Brain pericyte (primary cell): ENCODE measurements at regions not wholly inside any gene's neighbourhood (a gene's known extent, or its start where the extent isn't known, plus 50 kb on each side); places are given as distances from the start of the nearest gene placed in this dataset.
"Not testable (repeated sequence)": the region's sequence is repeated elsewhere in the genome, so short reads cannot be mapped to it uniquely, and the experiment has no call there.

ENCODE experiments used
- DNase-seq: peaks from one replicate; pipeline ENCODE4 v3.0.0-alpha.2; 2012; ENCODE audit warnings: low read depth, low spot score

GRCh38 chr17:70569128-70569527, 399.8 kb downstream of the KCNJ2 start:
- no peak for DNase-seq

GRCh38 chr17:70577456-70577855, 408.1 kb downstream of the KCNJ2 start:
- DNase-seq: no peak

GRCh38 chr17:70581459-70581858, 412.1 kb downstream of the KCNJ2 start:
- DNase-seq: no peak

GRCh38 chr17:70582777-70583176, 413.4 kb downstream of the KCNJ2 start:
- DNase-seq: no peak

GRCh38 chr17:70584255-70584654, 414.9 kb downstream of the KCNJ2 start:
- DNase-seq: no peak

- DNase-seq: no peak
These were observed 418.7 kb downstream of the KCNJ2 start for GRCh38 chr17:70588003-70588402.

GRCh38 chr17:70597774-70598173, 428.4 kb downstream of the KCNJ2 start:
- no peak for DNase-seq

- DNase-seq: no peak
These were observed 429.9 kb downstream of the KCNJ2 start for GRCh38 chr17:70599198-70599597.

- DNase-seq: not testable (repeated sequence)
These were observed 430.6 kb downstream of the KCNJ2 start for GRCh38 chr17:70599945-70600344.

GRCh38 chr17:70603226-70603625, 433.9 kb downstream of the KCNJ2 start:
- DNase-seq: no peak

- DNase-seq: no peak
These were observed 435.5 kb downstream of the KCNJ2 start for GRCh38 chr17:70604854-70605253.

GRCh38 chr17:70606086-70606485, 436.8 kb downstream of the KCNJ2 start:
- DNase-seq: no peak

GRCh38 chr17:70608193-70608592, 438.9 kb downstream of the KCNJ2 start:
- no peak for DNase-seq

- no peak for DNase-seq
These were observed 439.6 kb downstream of the KCNJ2 start for GRCh38 chr17:70608957-70609356.

- no peak for DNase-seq
These were observed 440.2 kb downstream of the KCNJ2 start for GRCh38 chr17:70609566-70609965.

- DNase-seq: no peak
These were observed 440.8 kb downstream of the KCNJ2 start for GRCh38 chr17:70610161-70610560.

GRCh38 chr17:70613681-70614080, 444.3 kb downstream of the KCNJ2 start:
- DNase-seq: no peak

GRCh38 chr17:70615831-70616230, 446.5 kb downstream of the KCNJ2 start:
- no peak for DNase-seq

- DNase-seq: no peak
These were observed 449.3 kb downstream of the KCNJ2 start for GRCh38 chr17:70618641-70619040.

GRCh38 chr17:70621566-70621965, 452.2 kb downstream of the KCNJ2 start:
- no peak for DNase-seq

GRCh38 chr17:70622368-70623260, 453.3 kb downstream of the KCNJ2 start:
- DNase-seq: no peak

- DNase-seq: no peak
These were observed 454.9 kb downstream of the KCNJ2 start for GRCh38 chr17:70624211-70624610.

GRCh38 chr17:70629902-70630301, 460.6 kb downstream of the KCNJ2 start:
- DNase-seq: no peak
